ENCODE measurements at regions not wholly inside any gene's neighbourhood (a gene's known extent, or its start where the extent isn't known, plus 50 kb on each side); places are given as distances from the start of the nearest gene placed in this dataset.

DNA sequence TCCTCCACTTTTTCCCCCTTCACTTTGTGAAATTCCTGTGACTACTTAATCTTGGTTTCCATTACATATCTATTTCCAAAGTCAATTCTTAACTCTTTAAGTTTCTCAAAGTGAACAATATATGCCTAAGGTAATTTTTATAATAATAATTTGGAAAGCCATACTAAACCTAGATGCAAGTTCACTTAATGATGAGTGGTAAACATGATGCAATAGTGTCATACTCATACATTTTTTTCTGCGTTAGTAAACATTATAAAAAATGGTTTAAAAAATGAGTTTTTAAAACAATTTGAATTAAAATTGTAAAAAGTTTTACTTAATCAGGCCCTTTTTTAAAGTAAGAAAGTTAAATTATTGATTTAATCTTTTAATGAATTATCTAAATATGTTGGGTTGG lies 659.4 kb upstream of the FZD8 start (continued):
- TF ChIP-seq, protein P1, sequence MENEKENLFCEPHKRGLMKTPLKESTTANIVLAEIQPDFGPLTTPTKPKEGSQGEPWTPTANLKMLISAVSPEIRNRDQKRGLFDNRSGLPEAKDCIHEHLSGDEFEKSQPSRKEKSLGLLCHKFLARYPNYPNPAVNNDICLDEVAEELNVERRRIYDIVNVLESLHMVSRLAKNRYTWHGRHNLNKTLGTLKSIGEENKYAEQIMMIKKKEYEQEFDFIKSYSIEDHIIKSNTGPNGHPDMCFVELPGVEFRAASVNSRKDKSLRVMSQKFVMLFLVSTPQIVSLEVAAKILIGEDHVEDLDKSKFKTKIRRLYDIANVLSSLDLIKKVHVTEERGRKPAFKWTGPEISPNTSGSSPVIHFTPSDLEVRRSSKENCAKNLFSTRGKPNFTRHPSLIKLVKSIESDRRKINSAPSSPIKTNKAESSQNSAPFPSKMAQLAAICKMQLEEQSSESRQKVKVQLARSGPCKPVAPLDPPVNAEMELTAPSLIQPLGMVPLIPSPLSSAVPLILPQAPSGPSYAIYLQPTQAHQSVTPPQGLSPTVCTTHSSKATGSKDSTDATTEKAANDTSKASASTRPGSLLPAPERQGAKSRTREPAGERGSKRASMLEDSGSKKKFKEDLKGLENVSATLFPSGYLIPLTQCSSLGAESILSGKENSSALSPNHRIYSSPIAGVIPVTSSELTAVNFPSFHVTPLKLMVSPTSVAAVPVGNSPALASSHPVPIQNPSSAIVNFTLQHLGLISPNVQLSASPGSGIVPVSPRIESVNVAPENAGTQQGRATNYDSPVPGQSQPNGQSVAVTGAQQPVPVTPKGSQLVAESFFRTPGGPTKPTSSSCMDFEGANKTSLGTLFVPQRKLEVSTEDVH (IDR thresholded peaks at IDR 0.05; ENCODE audit: low read depth, partially characterized antibody): no peak
- TF ChIP-seq SREBF1 (IDR thresholded peaks at IDR 0.05; ENCODE audit: low read length): no peak
- no peak for TF ChIP-seq PAX5 (IDR thresholded peaks at IDR 0.05; ENCODE audit: borderline replicate concordance, low read depth, low read length)
- TF ChIP-seq ATF7 (IDR thresholded peaks at IDR 0.05; ENCODE audit: low read depth): no peak
- TF ChIP-seq GATAD2B (conservative IDR thresholded peaks at IDR 0.05; ENCODE audit: low read depth): no peak

DNA sequence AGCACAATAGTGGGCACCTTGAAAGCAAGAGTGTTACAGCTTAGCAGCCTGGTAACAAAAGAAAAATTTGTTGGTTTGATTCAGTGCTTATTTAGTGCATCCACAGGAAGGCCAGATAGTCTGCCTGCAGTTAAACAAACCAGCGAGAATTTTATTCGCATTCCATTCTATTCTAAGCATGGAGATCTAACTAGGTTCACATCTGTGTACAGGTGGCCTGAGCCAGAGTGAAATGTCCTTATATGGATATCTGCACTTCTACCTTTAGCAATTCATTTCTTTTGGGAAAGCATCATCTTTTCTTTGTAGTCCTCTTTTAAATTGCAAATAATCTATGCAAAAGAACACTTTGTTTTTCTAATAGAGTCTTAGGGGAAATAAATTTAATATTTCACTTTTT lies 659.0 kb upstream of the FZD8 start:
- intact Hi-C loops (cut with micrococcal nuclease; ENCODE audit: unreplicated experiment): no loop called here
- Histone ChIP-seq H3K27ac (ENCODE audit: control insufficient read depth, insufficient read depth) (no peak overlapping the region), H2AFZ (ENCODE audit: control insufficient read depth, low read depth, low read length) (no peak overlapping the region), H3K79me2 (ENCODE audit: control insufficient read depth, insufficient read depth, low read length) (no peaks in the 10 kb centered on the region), H3K4me1 (ENCODE audit: control insufficient read depth, insufficient read depth, low read length) (no peaks in the 10 kb centered on the region), H3K36me3 (ENCODE audit: control insufficient read depth in 2 of 2, insufficient read depth in 2 of 2, low read length in 1 of 2) (no peaks in the 10 kb centered on the region), H3K4me3 (no peak overlapping the region), H3K27me3 (replicated peaks in 1 of 2; ENCODE audit: control insufficient read depth in 2 of 2, insufficient read depth in 2 of 2, low read length in 1 of 2) (no peaks in the 10 kb centered on the region), H3K4me2 (ENCODE audit: control insufficient read depth, insufficient read depth) (no peak overlapping the region), H3K9ac (ENCODE audit: control insufficient read depth, insufficient read depth, low read length) (no peak overlapping the region), H4K20me1 (ENCODE audit: control insufficient read depth, insufficient read depth) (no peaks in the 10 kb centered on the region), H3K9me3 (replicated peaks; ENCODE audit: control insufficient read depth, insufficient read depth, low read length) (no peaks in the 10 kb centered on the region)
- ChIA-PET POLR2A (no interaction called here), RAD21 (ENCODE audit: unreplicated experiment) (no interaction called here), SMC1A (ENCODE audit: uncharacterized antibody, unreplicated experiment) (no interaction called here), CTCF (no interaction called here)
- TF ChIP-seq, protein P2, sequence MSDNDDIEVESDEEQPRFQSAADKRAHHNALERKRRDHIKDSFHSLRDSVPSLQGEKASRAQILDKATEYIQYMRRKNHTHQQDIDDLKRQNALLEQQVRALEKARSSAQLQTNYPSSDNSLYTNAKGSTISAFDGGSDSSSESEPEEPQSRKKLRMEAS (IDR thresholded peaks at IDR 0.05; ENCODE audit: low read depth, low read length): no peak
- no peak for TF ChIP-seq SP1 (IDR thresholded peaks at IDR 0.05; ENCODE audit: low read depth, low read length)
- TF ChIP-seq TARDBP (IDR thresholded peaks at IDR 0.05; ENCODE audit: borderline replicate concordance): no peak
- no peak for TF ChIP-seq ZZZ3 (IDR thresholded peaks at IDR 0.05; ENCODE audit: control insufficient read depth, insufficient read length, low read depth)
- no peak for TF ChIP-seq NR2C2 (IDR thresholded peaks at IDR 0.05; ENCODE audit: borderline replicate concordance, control insufficient read depth, insufficient read length, low read depth)
- TF ChIP-seq NFIC (IDR thresholded peaks at IDR 0.05; ENCODE audit: low read depth, low read length): no peak
- TF ChIP-seq, protein P3, sequence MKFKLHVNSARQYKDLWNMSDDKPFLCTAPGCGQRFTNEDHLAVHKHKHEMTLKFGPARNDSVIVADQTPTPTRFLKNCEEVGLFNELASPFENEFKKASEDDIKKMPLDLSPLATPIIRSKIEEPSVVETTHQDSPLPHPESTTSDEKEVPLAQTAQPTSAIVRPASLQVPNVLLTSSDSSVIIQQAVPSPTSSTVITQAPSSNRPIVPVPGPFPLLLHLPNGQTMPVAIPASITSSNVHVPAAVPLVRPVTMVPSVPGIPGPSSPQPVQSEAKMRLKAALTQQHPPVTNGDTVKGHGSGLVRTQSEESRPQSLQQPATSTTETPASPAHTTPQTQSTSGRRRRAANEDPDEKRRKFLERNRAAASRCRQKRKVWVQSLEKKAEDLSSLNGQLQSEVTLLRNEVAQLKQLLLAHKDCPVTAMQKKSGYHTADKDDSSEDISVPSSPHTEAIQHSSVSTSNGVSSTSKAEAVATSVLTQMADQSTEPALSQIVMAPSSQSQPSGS (IDR thresholded peaks at IDR 0.05; ENCODE audit: low read length): no peak
- TF ChIP-seq ZBED1 (IDR thresholded peaks at IDR 0.05; ENCODE audit: borderline replicate concordance): no peak
- no peak for TF ChIP-seq PAX5 (IDR thresholded peaks at IDR 0.05; ENCODE audit: borderline replicate concordance, low read depth, low read length)
- no peak for TF ChIP-seq SRF (IDR thresholded peaks at IDR 0.05; ENCODE audit: low read depth in 2 of 2, low read length in 2 of 2)
- TF ChIP-seq MYC (IDR thresholded peaks at IDR 0.05; ENCODE audit: insufficient read depth, insufficient read length, insufficient replicate concordance, low read length, severe bottlenecking): no peak
- TF ChIP-seq STAT1 (conservative IDR thresholded peaks at IDR 0.05): no peak
- in situ Hi-C loops (cut with MboI): no loop called here
- no TSS peak for BruUV-seq (replicated peaks)
- 54% methylated on average over 2 of the region's 2 CpGs for WGBS (ENCODE audit: insufficient coverage, insufficient replicate concordance, low lambda C conversion rate, missing lambda C conversion rate)
- ATAC-seq: no peak
- no peak for FAIRE-seq
- no peak for DNase-seq (ENCODE audit: low read depth, low spot score)
